GM23338 (cell line): ENCODE measurements at regions not wholly inside any gene's neighbourhood (a gene's known extent, or its start where the extent isn't known, plus 50 kb on each side); places are given as distances from the start of the nearest gene placed in this dataset.
"Not testable (repeated sequence)": the region's sequence is repeated elsewhere in the genome, so short reads cannot be mapped to it uniquely, and the experiment has no call there.

Experiments used
- CREB1 ChIP-seq: fragments of 250-450 bp; sonication (Bioruptor Pico); IDR thresholded peaks from 2 replicates; pipeline ENCODE4 v1.5.0; 2020; ENCODE audit warnings: low read depth, mild to moderate bottlenecking, moderate library complexity
- CTCF ChIP-seq, 2 experiments: fragments of 200-600 bp in 1 of 2; sonication (generic) in 1 of 2; conservative IDR thresholded peaks; 2 replicates each; pipeline versions ENCODE4 v1.5.1 to v1.6.1; 2016 to 2017; ENCODE audit warnings: antibody characterized with exemption in 2 of 2, low read depth in 2 of 2, mild to moderate bottlenecking in 2 of 2, moderate library complexity in 1 of 2
- ETS1 ChIP-seq: IDR thresholded peaks from 2 replicates; pipeline ENCODE4 v1.6.1; 2016; ENCODE audit warnings: antibody characterized with exemption
- EZH2 ChIP-seq: fragments of 200-600 bp; sonication (generic); IDR thresholded peaks from one replicate; pipeline ENCODE4 v1.8.0; 2017; ENCODE audit warnings: antibody characterized with exemption, mild to moderate bottlenecking, low read depth; ENCODE audit not compliant: unreplicated experiment
- EZH2phosphoT487 ChIP-seq: fragments of 200-600 bp; sonication (generic); IDR thresholded peaks from one replicate; pipeline ENCODE4 v1.8.1; 2018; ENCODE audit warnings: antibody characterized with exemption; ENCODE audit not compliant: unreplicated experiment
- JUNB ChIP-seq: IDR thresholded peaks from one replicate; pipeline ENCODE4 v1.6.1; 2016; ENCODE audit warnings: antibody characterized with exemption; ENCODE audit not compliant: unreplicated experiment
- POLR2AphosphoS5 ChIP-seq: IDR thresholded peaks from 2 replicates; pipeline ENCODE4 v1.6.1; 2016; ENCODE audit warnings: antibody characterized with exemption, low read depth
- REST ChIP-seq: IDR thresholded peaks from one replicate; pipeline ENCODE4 v1.6.1; 2018; ENCODE audit warnings: antibody characterized with exemption; ENCODE audit not compliant: unreplicated experiment
- ZNF114 ChIP-seq: fragments of 250-450 bp; sonication (Bioruptor Pico); IDR thresholded peaks from 2 replicates; pipeline ENCODE4 v1.5.0; 2020; ENCODE audit warnings: mild to moderate bottlenecking, moderate library complexity
- ZNF331 ChIP-seq: fragments of 250-450 bp; sonication (Bioruptor Pico); IDR thresholded peaks from 2 replicates; pipeline ENCODE4 v1.5.0; 2020; ENCODE audit warnings: low read depth, mild to moderate bottlenecking, moderate library complexity
- ZNF462 ChIP-seq: fragments of 250-450 bp; sonication (Bioruptor Pico); IDR thresholded peaks from 2 replicates; pipeline ENCODE4 v1.5.0; 2020; ENCODE audit warnings: mild to moderate bottlenecking, moderate library complexity

- not testable (repeated sequence) for TF ChIP-seq REST; CTCF (conservative IDR thresholded peaks at IDR 0.05; ENCODE audit: low read depth in 2 of 2); EZH2; EZH2phosphoT487; POLR2AphosphoS5; ZNF331 (CRISPR knock-in tag); ZNF462 (CRISPR knock-in tag); ZNF114 (CRISPR knock-in tag); JUNB; CREB1 (CRISPR knock-in tag); ETS1
Observed at GRCh38 chr21:19544493-19544892, 1140.9 kb upstream of the TMPRSS15 start.
